HUES48 (cell line): ENCODE measurements at regions not wholly inside any gene's neighbourhood (a gene's known extent, or its start where the extent isn't known, plus 50 kb on each side); places are given as distances from the start of the nearest gene placed in this dataset.

ENCODE experiments used
- H3K27ac ChIP-seq: one replicate; pipeline ENCODE4 v1.7.0; 2013; ENCODE audit warnings: low read depth, low read length, inconsistent platforms
- H3K27me3 ChIP-seq: 2 replicates; pipeline ENCODE4 v1.6.1; 2013; ENCODE audit warnings: mild to moderate bottlenecking, low read length; ENCODE audit not compliant: control insufficient read depth, insufficient read depth
- H3K36me3 ChIP-seq: 2 replicates; pipeline ENCODE4 v1.6.1; 2013; ENCODE audit warnings: low read length; ENCODE audit not compliant: control insufficient read depth, insufficient read depth
- H3K4me1 ChIP-seq: 2 replicates; pipeline ENCODE4 v1.6.1; 2013; ENCODE audit warnings: mild to moderate bottlenecking, low read length; ENCODE audit not compliant: control insufficient read depth, insufficient read depth
- H3K4me3 ChIP-seq: 2 replicates; pipeline ENCODE4 v1.5.1; 2013; ENCODE audit warnings: mild to moderate bottlenecking, low read depth, low read length
- H3K9ac ChIP-seq: 2 replicates; pipeline ENCODE4 v1.6.1; 2013; ENCODE audit warnings: mild to moderate bottlenecking, low read depth, low read length, moderate library complexity
- H3K9me3 ChIP-seq: 2 replicates; pipeline ENCODE4 v1.6.1; 2013; ENCODE audit warnings: low read length; ENCODE audit not compliant: control insufficient read depth, insufficient read depth

GRCh38 chr10:105699504-105699903, 1058.4 kb downstream of the SORCS3 start:
- Histone ChIP-seq H3K27ac (no peak overlapping the region), H3K27me3 (peaks cover 28% of the 10 kb centered on the region), H3K36me3 (no peaks in the 10 kb centered on the region), H3K4me3 (no peak overlapping the region), H3K9ac (no peak overlapping the region), H3K9me3 (no peaks in the 10 kb centered on the region), H3K4me1 (peaks cover 19% of the 10 kb centered on the region)

GRCh38 chr10:105698592-105698991, 1057.5 kb downstream of the SORCS3 start:
- H3K36me3 ChIP-seq = no peaks in the 10 kb centered on the region
- H3K27ac ChIP-seq = no peak overlapping the region
- peaks cover 19% of the 10 kb centered on the region for H3K4me1 ChIP-seq
- H3K27me3 ChIP-seq = peaks cover 28% of the 10 kb centered on the region
- no peak overlapping the region for H3K9ac ChIP-seq
- H3K4me3 ChIP-seq = no peak overlapping the region
- H3K9me3 ChIP-seq = no peaks in the 10 kb centered on the region

GRCh38 chr10:105697290-105697780, 1056.2 kb downstream of the SORCS3 start:
- no peak overlapping the region for H3K27ac ChIP-seq
- no peaks in the 10 kb centered on the region for H3K36me3 ChIP-seq
- H3K4me1 ChIP-seq = peaks cover 19% of the 10 kb centered on the region
- no peak overlapping the region for H3K9ac ChIP-seq
- peaks cover 28% of the 10 kb centered on the region for H3K27me3 ChIP-seq
- no peaks in the 10 kb centered on the region for H3K9me3 ChIP-seq
- no peak overlapping the region for H3K4me3 ChIP-seq

- H3K9me3 ChIP-seq = no peaks in the 10 kb centered on the region
- no peaks in the 10 kb centered on the region for H3K27me3 ChIP-seq
- no peaks in the 10 kb centered on the region for H3K4me1 ChIP-seq
- no peak overlapping the region for H3K9ac ChIP-seq
- H3K4me3 ChIP-seq = no peak overlapping the region
- no peaks in the 10 kb centered on the region for H3K36me3 ChIP-seq
- H3K27ac ChIP-seq = no peak overlapping the region
Measured at GRCh38 chr10:105691811-105692210, 1050.7 kb downstream of the SORCS3 start.

- H3K36me3 ChIP-seq = no peaks in the 10 kb centered on the region
- H3K9me3 ChIP-seq = no peaks in the 10 kb centered on the region
- no peak overlapping the region for H3K9ac ChIP-seq
Measured at GRCh38 chr10:105682911-105683310, 1041.8 kb downstream of the SORCS3 start.

GRCh38 chr10:105681051-105681450, 1040.0 kb downstream of the SORCS3 start:
- Histone ChIP-seq H3K27ac (no peak overlapping the region), H3K4me1 (peaks cover 30% of the 10 kb centered on the region), H3K27me3 (no peaks in the 10 kb centered on the region), H3K36me3 (no peaks in the 10 kb centered on the region), H3K9me3 (peaks cover 8% of the 10 kb centered on the region), H3K4me3 (no peak overlapping the region), H3K9ac (no peak overlapping the region)

More at GRCh38 chr10:105682911-105683310, 1041.8 kb downstream of the SORCS3 start:
- Histone ChIP-seq H3K27me3 (no peaks in the 10 kb centered on the region), H3K27ac (peak overlapping the region; percentile 35), H3K4me3 (no peak overlapping the region), H3K4me1 (peaks cover 30% of the 10 kb centered on the region)

GRCh38 chr10:105679781-105680180, 1038.7 kb downstream of the SORCS3 start:
- Histone ChIP-seq H3K4me3 (no peak overlapping the region), H3K36me3 (no peaks in the 10 kb centered on the region), H3K27ac (no peak overlapping the region), H3K27me3 (no peaks in the 10 kb centered on the region), H3K9me3 (peaks cover 8% of the 10 kb centered on the region), H3K4me1 (peaks cover 42% of the 10 kb centered on the region), H3K9ac (no peak overlapping the region)

GRCh38 chr10:105675333-105675732, 1034.2 kb downstream of the SORCS3 start:
- Histone ChIP-seq H3K4me3 (peak overlapping the region; percentile 7; the same call in 1 of the 2 replicates), H3K36me3 (no peaks in the 10 kb centered on the region), H3K27me3 (no peaks in the 10 kb centered on the region), H3K4me1 (peaks cover 15% of the 10 kb centered on the region), H3K27ac (peak overlapping the region; percentile 76), H3K9ac (no peak overlapping the region), H3K9me3 (peaks cover 14% of the 10 kb centered on the region)

- peaks cover 15% of the 10 kb centered on the region for H3K4me1 ChIP-seq
- H3K27me3 ChIP-seq = no peaks in the 10 kb centered on the region
- no peaks in the 10 kb centered on the region for H3K36me3 ChIP-seq
- H3K9ac ChIP-seq = no peak overlapping the region
- no peak overlapping the region for H3K4me3 ChIP-seq
- H3K27ac ChIP-seq = no peak overlapping the region
- H3K9me3 ChIP-seq = peaks cover 14% of the 10 kb centered on the region
Measured at GRCh38 chr10:105674448-105674847, 1033.4 kb downstream of the SORCS3 start.

- no peaks in the 10 kb centered on the region for H3K9me3 ChIP-seq
- no peaks in the 10 kb centered on the region for H3K36me3 ChIP-seq
- no peak overlapping the region for H3K4me3 ChIP-seq
- no peaks in the 10 kb centered on the region for H3K27me3 ChIP-seq
- no peak overlapping the region for H3K27ac ChIP-seq
- peaks cover 31% of the 10 kb centered on the region for H3K4me1 ChIP-seq
- H3K9ac ChIP-seq = no peak overlapping the region
Measured at GRCh38 chr10:105658696-105659095, 1017.6 kb downstream of the SORCS3 start.

GRCh38 chr10:105656856-105657255, 1015.8 kb downstream of the SORCS3 start:
- H3K36me3 ChIP-seq = no peaks in the 10 kb centered on the region
- H3K27ac ChIP-seq = peak overlapping the region; percentile 60
- no peaks in the 10 kb centered on the region for H3K27me3 ChIP-seq
- H3K4me3 ChIP-seq = peak overlapping the region; percentile 19; the same call in 1 of the 2 replicates
- H3K9ac ChIP-seq = no peak overlapping the region
- no peaks in the 10 kb centered on the region for H3K9me3 ChIP-seq
- peaks cover 31% of the 10 kb centered on the region for H3K4me1 ChIP-seq
